ENCODE measurements at regions not wholly inside any gene's neighbourhood (a gene's known extent, or its start where the extent isn't known, plus 50 kb on each side); places are given as distances from the start of the nearest gene placed in this dataset.

- DNase-seq (ENCODE audit: low read depth) = no peak
Measured at GRCh38 chr6:4322846-4323309, 187.5 kb upstream of the ECI2 start.

DNA sequence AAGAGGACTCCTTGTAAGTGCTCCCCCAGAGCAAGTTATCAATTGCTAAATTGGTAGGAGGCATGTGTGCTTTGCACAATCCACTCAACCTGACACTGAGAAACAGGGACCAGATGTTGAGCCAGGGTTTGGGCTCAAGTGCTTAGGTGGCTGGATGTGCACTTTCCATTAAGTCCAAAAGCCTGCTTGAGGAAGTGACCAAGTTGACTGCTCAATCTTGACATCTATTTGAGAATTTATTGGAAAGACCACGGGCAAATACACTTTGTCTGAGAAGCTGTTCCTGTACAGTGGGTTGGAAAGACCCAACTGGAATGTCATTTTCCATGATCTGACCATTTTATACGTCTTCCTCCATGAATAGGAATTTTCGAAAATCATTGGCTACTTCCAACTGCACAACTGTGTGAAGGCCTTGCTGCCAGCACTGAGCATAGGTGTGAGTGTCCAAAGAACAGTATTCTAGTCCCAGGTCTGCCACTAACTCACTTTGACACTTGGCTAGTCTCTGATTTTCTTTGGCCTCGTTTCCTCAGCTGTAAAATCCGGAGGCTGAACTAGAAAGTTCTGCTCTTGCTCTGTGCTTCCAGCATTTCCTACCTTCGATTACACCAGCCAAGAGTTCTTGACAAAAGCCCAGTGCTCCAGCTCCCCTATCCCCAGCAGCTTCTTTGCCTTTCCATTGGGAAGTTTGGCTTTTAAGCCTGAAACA lies 186.9 kb upstream of the ECI2 start:
- DNase-seq (ENCODE audit: low read depth) = no peak

- DNase-seq (ENCODE audit: low read depth) = no peak
Measured at GRCh38 chr6:4320860-4321259, 185.5 kb upstream of the ECI2 start.

- DNase-seq (ENCODE audit: low read depth) = no peak
Measured at GRCh38 chr6:4319981-4320683, 184.8 kb upstream of the ECI2 start.

GRCh38 chr6:4318321-4318720 lies 182.9 kb upstream of the ECI2 start:
- DNase-seq (ENCODE audit: low read depth) = no peak

- DNase-seq (ENCODE audit: low read depth) = no peak
Measured at GRCh38 chr6:4316867-4317400, 181.6 kb upstream of the ECI2 start.

- no peak for DNase-seq (ENCODE audit: low read depth)
Measured at GRCh38 chr6:4314201-4314707, 178.9 kb upstream of the ECI2 start.

DNA sequence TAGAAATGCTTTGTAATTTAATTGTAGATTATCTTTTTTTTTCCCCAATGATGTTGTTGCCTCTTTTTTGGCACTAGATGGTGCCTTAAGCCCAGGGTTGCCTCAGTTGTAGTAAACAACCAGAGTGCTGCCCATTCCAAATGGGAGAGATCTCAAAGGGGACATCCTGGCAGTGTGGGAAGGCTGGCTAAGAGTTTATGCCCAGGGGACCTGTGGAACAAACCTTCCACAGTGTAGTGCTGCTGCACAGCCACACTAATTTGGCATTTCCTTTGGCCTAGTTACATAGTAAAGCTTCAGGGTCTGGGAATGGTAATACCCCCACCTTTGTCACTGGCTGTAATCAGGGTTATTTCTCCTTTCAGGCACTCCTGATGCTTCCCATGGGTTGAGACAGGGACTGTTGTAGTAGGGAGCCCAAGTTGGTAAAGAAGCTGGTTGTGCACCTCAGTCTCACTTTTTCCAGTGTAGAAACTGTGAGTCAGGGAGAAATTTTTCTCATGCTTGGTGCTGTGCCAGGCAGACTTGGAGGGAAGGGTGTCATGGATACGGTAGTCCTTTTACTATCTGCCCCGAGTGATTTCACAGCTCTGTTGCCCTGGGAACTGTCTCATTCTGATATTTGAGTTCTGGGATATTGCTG lies 177.8 kb upstream of the ECI2 start:
- DNase-seq (ENCODE audit: low read depth) = no peak

GRCh38 chr6:4311976-4312860 lies 176.8 kb upstream of the ECI2 start:
- DNase-seq (ENCODE audit: low read depth) = no peak

DNA sequence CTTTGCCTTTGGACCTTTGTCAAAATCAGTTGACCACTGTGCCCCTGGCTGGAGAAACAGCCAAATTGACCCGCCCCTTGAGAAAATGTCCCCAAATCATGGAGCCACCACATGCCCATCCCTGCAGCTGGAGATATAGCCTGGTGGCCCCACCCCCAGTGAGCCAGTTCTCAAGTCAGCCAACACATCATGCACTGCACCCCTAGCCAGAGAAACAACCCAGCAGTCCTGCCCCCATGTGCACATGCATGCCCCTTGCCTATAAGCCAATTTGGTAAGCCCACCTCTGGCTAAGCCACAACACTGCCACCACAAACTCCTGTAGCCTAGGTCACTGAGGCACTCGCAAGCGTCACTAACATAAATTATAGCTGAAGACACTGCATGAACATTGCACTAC lies 174.2 kb upstream of the ECI2 start:
- no peak for DNase-seq (ENCODE audit: low read depth)

- DNase-seq (ENCODE audit: low read depth) = no peak
Measured at GRCh38 chr6:4308364-4308763, 173.0 kb upstream of the ECI2 start.

DNA sequence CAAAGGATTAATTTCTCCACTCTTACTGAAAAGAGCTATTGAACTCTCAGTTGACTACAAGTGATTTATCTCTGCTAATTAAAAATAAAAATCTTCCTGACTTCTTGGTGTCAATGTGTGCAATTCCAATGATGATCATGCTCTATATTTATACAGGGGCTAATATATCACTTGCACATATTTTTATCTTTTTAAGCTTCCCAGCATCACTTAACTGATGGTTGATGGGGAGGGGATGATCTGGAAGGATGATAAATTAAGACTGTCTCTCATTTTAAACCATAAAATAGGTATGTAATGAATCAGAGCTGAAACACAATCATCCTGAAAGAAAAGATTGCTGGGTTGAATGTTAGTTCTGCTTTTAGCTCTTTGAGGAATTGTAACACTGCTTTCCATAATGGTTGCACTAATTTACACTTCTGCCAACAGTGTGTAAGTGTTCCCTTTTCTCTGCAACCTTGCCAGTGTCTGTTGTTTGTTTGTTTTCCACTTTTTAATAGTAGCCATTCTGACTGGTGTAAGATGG lies 169.6 kb upstream of the ECI2 start:
- no peak for DNase-seq (ENCODE audit: low read depth)

GRCh38 chr6:4303638-4304037 lies 168.3 kb upstream of the ECI2 start:
- no peak for DNase-seq (ENCODE audit: low read depth)

DNA sequence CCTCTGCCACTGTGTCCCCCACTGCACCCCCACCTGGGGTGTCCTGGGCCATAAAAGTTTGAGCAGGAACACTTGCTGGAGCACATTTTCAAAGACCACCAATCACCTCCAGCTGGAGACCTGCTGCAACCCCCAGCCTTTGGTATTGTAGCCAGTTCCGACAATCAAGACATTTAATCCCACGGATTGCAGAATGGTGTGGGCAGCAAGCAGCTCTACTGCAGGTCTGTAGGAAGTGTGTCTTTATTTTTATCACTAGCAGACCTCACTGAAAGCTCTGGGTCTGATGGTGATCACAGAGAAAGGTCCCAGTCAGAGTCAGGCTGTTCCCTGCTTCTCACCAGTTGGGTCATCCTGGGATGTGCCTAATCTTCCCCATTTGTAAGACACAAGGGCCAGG lies 167.1 kb upstream of the ECI2 start:
- DNase-seq (ENCODE audit: low read depth) = no peak

DNA sequence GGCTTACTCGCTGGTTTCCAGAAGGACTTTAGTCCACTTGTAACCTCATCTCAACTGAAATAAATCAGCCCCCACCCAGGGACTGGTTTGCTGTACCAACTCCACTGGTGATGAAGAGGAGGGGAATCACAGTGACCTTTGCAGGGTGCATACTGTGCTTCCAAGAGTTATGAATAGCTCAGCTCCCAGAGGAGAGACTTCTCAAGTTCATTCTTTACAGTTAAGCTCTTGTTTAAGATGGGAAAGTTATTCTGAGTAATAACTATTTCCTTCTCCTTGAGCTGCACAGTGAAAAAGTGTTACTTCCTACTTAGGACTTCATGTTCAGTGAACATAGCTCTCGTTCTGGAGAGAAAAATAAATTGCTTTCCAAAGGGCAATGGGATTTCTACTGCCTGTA lies 166.5 kb upstream of the ECI2 start:
- DNase-seq (ENCODE audit: low read depth) = no peak

- no peak for DNase-seq (ENCODE audit: low read depth)
Measured at GRCh38 chr6:4300917-4301316, 165.5 kb upstream of the ECI2 start.

- no peak for DNase-seq (ENCODE audit: low read depth)
Measured at GRCh38 chr6:4299476-4299875, 164.1 kb upstream of the ECI2 start.

DNA sequence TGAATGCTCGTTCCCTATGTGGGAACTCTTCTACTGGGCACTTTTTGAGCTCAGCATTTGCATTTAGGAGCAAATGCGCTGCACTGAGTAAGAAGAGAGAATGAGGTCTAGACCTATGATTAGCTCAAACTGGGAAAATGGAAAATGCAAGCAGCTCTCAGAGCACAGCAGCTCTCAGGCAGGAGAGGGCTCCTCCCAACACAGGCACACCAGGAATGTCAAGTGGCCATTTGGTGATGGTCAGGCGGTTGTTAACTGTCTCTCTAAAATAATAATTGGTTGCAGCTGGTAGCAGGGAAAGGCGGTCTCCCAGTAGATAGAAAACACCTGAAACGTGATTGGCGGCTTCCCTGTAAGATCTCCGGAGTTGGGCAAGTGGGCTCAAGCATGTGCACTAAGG lies 162.0 kb upstream of the ECI2 start:
- DNase-seq (ENCODE audit: low read depth) = no peak

DNA sequence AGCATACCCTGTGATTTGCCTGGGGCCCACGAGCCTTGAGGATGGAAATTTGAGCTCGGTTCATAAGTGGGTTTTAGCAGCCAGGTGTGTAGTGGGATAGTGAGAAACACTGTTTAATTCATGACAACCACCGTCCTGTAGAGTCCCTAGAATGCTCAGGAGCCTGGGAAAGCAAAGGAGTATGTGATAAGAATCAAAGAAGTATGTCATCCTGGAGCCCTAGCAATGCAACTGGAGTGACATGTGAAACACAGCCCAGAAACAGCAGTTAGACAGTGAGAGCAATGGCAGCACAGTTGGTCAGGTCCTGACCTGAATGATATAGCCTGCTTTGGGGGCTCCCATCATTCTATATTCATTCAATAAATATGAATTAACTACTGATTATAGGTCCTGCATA lies 161.2 kb upstream of the ECI2 start:
- DNase-seq (ENCODE audit: low read depth) = no peak

- no peak for DNase-seq (ENCODE audit: low read depth)
Measured at GRCh38 chr6:4295783-4296155, 160.4 kb upstream of the ECI2 start.

- no peak for DNase-seq (ENCODE audit: low read depth)
Measured at GRCh38 chr6:4295058-4295782, 159.8 kb upstream of the ECI2 start.

Measured in activated gamma-delta T cell treated with anti-CD3 and anti-CD28 coated beads, Interleukin-2, amount 50 U/mL, for 16 hours (primary cell).